ENCODE measurements at regions not wholly inside any gene's neighbourhood (a gene's known extent, or its start where the extent isn't known, plus 50 kb on each side); places are given as distances from the start of the nearest gene placed in this dataset.

- no peak for DNase-seq (ENCODE audit: low read depth in 4 of 4, low spot score in 3 of 4)
Observed at GRCh38 chr3:80259736-80260135, 491.9 kb upstream of the ROBO1 start.

GRCh38 chr3:80252113-80252512 lies 484.3 kb upstream of the ROBO1 start:
- DNase-seq (ENCODE audit: low read depth in 4 of 4, low spot score in 3 of 4), result no peak

DNA sequence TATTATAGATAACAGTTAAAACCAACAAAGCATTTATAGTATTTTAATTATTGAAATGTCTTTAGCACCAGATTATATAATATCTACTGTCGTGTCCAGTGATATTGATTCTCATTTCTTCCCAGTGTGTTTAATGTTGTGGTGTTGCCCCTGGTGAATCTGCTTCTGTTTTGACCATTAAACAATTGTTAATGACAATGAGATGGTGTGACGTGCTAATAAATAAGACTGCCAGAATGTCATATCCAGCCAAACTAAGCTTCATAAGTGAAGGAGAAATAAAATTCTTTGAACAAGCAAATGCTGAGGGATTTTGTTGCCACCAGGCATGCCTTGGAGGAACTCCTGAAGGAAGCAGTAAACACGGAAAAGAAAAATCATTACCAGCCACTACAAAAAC lies 480.0 kb upstream of the ROBO1 start:
- DNase-seq (ENCODE audit: low read depth in 4 of 4, low spot score in 3 of 4), result no peak

- DNase-seq (ENCODE audit: low read depth in 4 of 4, low spot score in 3 of 4), result no peak
Observed at GRCh38 chr3:80244390-80244789, 476.6 kb upstream of the ROBO1 start.

- no peak for DNase-seq (ENCODE audit: low read depth in 4 of 4, low spot score in 3 of 4)
Observed at GRCh38 chr3:80241791-80242190, 474.0 kb upstream of the ROBO1 start.

GRCh38 chr3:80239301-80239700 lies 471.5 kb upstream of the ROBO1 start:
- no peak for DNase-seq (ENCODE audit: low read depth in 4 of 4, low spot score in 3 of 4)

- no peak for DNase-seq (ENCODE audit: low read depth in 4 of 4, low spot score in 3 of 4)
Observed at GRCh38 chr3:80238606-80239005, 470.8 kb upstream of the ROBO1 start.

DNA sequence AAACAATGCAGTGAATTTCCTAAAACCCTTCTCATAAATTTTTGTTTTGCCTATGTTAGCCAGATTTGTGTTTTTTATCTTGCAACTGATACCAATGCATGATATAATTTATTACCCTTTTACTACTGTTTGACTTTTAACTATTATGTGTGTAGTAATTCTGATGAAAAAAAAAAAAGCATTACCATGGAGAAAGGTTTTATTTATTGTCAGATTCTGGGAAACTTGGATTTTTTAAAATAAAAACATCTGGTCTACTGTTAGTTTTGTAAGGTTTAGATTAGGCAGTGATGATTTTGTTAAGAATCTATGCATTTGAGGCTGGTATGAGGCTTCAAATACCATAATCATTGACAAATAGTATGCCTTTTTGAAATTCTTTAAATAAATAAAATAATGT lies 470.4 kb upstream of the ROBO1 start:
- DNase-seq (ENCODE audit: low read depth in 4 of 4, low spot score in 3 of 4), result peak in 1 of 4 donors; percentile 4

DNA sequence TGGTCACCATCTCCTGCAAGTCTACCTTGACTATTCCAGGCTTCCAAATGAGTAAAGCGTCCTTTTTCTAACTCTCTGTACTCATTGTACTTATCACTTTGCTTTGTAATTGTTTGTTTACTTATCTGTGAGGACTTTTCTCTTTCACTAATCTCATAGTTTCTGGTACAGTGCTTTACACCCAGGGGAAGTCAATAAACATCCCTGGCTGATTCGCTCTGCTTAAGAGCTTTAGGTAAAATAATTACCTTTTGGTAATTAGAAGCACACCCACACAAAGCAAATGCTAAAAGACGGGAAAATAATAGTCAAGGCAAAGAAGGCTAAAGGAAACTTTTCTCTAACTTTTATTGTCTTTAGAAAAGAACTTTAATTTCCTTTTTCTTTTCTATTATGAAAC lies 466.9 kb upstream of the ROBO1 start:
- DNase-seq (ENCODE audit: low read depth in 4 of 4, low spot score in 3 of 4), result no peak

DNA sequence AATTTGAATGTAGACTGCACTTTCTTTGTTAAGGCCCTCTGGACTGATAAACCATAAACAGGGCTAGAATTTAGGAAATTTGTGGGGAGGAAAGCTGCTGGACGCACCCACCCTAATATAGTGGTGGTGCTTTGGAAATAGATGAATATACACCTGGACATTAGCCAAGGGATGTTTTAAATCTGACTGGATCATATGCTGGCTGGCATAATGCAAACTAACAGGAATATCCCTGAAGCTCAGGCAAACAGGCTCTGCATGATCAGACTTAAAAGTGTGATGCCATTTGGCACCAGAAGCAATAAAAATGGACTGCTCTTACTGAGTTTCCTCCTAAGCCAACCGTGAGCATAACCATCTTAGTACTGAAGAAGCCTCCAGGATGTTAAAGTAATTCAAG lies 465.8 kb upstream of the ROBO1 start:
- no peak for DNase-seq (ENCODE audit: low read depth in 4 of 4, low spot score in 3 of 4)

DNA sequence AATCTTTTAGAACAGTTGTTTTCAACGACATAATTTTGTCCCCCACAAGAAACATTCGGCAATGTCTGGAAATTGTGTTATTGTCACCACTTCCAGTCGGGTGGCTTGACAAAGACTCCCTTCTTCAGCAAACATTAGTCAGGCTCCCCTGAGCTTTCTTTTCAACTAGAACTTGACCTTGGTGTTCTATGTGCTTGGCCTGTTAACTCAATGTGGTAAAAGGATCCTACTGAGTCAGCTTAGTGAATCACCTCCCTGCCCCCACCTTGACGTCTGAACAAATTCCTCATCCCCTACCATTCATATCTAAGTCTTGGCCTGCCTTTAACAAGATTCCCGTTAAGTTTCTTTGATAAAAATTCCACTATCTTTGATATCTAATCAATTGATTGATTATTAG lies 465.0 kb upstream of the ROBO1 start:
- no peak for DNase-seq (ENCODE audit: low read depth in 4 of 4, low spot score in 3 of 4)

DNA sequence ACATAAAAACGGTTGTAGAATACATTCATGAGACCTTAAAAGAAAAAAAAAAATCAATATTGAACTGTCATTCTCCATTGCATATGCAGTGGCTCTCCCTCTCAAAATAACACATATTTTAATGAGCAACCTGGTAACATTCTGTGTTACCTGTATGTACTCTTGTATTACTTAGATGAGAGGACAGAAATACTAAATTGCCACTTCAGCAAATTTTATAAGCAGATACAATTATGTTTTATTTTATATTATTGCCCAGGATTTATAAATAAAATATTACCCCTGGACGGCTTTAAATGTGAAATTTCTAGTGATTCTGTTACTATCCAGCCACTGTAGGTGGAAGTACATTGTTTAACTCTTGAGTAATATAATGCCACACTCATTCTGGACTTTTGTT lies 463.2 kb upstream of the ROBO1 start:
- no peak for DNase-seq (ENCODE audit: low read depth in 4 of 4, low spot score in 3 of 4)

DNA sequence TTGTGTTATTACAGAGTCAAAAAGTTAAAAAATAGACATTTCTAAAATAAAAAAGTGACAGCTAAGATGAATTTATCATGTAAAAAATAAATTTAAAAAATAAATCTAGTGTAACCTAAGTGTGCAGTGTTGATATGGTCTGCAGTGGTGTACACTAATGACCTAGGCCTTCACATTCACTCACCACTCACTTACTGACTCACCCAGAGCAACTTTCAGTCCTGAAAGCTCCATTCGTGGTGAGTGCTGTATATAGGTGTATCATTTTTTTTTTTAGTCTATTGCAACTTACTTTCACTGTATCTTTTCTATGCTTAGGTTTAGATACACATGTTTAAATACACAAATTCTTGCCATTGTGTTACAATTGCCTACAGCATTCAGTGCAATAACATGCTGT lies 459.4 kb upstream of the ROBO1 start:
- DNase-seq (ENCODE audit: low read depth in 4 of 4, low spot score in 3 of 4), result no peak

- DNase-seq (ENCODE audit: low read depth in 4 of 4, low spot score in 3 of 4), result no peak
Observed at GRCh38 chr3:80215191-80215590, 447.4 kb upstream of the ROBO1 start.

GRCh38 chr3:80213086-80213485 lies 445.3 kb upstream of the ROBO1 start:
- DNase-seq (ENCODE audit: low read depth in 4 of 4, low spot score in 3 of 4), result no peak

DNA sequence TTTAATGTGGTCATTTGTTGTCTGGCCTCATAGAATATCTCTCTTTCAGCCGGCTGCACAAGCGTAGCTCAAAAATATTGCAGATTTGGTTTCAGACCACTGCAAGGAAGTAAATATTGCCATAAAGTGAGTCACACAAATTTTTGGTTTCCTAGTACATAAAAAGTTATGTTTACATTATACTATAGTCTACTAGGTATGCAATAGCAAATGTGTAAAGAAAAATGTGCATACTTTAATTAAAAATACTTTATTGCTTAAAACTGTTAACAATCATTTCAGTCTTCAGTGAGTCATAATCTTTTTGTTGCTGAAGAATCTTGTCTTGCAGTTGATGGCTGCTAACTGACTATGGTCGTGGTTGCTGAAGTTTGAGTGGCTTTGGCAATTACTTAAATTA lies 425.1 kb upstream of the ROBO1 start:
- no peak for DNase-seq (ENCODE audit: low read depth in 4 of 4, low spot score in 3 of 4)

- DNase-seq (ENCODE audit: low read depth in 4 of 4, low spot score in 3 of 4), result peak in 2 of 4 donors; percentile 0 to 10
Observed at GRCh38 chr3:80190051-80190450, 422.3 kb upstream of the ROBO1 start.

- no peak for DNase-seq (ENCODE audit: low read depth in 4 of 4, low spot score in 3 of 4)
Observed at GRCh38 chr3:80187981-80188380, 420.2 kb upstream of the ROBO1 start.

DNA sequence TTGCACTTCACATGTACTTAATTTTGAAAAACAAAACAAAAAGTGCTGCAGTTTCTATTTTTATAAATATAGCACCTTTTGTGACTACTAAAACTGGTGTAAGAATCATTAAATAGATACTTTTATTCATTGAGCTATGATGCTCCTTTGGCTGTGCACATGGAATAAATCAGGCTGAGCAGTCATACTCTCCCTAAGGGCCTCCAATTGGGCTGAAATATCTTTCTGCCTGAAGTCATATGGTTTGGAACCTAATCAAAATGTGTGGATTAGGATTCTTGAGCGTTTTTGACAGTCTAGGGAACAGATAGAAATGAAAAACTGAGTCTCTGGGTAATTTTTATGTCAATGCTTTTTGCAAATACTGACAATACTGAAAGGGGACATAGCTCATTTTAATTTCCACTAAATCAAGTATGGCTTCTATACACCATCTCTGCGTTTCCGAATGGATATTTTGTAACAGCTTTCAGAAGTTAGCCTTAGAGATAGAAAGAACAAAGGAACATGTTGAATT lies 392.2 kb upstream of the ROBO1 start:
- no peak for DNase-seq (ENCODE audit: low read depth in 4 of 4, low spot score in 3 of 4)

- no peak for DNase-seq (ENCODE audit: low read depth in 4 of 4, low spot score in 3 of 4)
Observed at GRCh38 chr3:80158332-80158731, 390.5 kb upstream of the ROBO1 start.

GRCh38 chr3:80157546-80157945 lies 389.7 kb upstream of the ROBO1 start:
- DNase-seq (ENCODE audit: low read depth in 4 of 4, low spot score in 3 of 4), result no peak

DNA sequence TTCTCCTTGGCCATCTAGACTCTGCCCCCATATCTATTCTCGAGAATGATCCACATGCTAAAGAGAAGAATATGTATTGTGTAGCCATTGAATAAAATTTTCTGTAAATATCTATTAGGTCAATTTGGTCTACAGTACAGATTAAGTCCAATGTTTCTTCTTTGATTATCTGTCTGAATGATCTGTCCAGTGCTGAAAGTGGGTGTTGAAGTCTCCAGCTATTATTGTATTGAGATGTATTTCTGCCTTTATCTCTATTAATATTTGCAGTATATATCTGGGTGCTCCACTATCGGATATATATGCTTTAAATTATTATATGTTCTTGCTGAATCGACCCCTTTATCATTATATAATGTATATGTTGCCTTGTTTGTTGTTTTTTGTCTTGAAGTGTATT lies 384.9 kb upstream of the ROBO1 start:
- DNase-seq (ENCODE audit: low read depth in 4 of 4, low spot score in 3 of 4), result no peak

DNA sequence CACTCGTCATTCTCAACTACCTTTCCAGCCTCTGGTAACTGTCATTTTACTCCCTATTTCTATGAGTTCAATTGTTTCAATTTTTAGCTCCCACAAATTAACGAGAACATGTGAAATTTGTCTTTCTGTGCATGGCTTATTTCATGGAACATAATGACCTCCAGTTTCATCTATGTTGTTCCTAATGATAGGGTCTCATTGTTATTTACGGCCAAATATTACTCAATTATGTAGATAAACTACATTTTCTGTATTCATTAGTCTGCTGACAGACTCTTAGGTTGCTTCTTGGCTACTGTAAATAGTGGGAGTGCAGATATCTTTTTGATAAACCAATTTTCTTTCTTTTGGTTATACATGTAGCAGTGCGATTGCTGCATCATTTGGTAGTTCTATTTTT lies 374.9 kb upstream of the ROBO1 start:
- no peak for DNase-seq (ENCODE audit: low read depth in 4 of 4, low spot score in 3 of 4)

DNA sequence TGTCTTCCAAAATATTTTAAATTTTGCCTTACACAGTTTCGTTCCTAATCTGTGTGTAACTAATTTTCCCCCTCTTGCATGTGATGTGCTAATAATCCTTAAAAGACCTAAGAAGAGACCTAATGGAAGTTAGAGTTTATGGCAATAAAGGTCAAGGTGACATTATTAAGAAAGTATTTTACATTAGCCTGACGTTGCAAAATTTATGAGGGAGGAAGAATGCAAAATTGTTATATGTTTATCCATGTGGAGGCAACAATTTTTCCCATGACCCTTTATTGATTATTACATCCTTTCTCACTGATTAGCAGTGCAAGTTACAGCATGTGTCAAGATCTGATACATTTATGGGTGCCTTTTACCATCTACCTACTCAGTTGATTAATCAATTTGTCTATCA lies 373.8 kb upstream of the ROBO1 start:
- DNase-seq (ENCODE audit: low read depth in 4 of 4, low spot score in 3 of 4), result no peak

All from right renal pelvis (tissue), 4 donors.